Caco-2 (cell line): ENCODE measurements at regions not wholly inside any gene's neighbourhood (a gene's known extent, or its start where the extent isn't known, plus 50 kb on each side); places are given as distances from the start of the nearest gene placed in this dataset.

Experiments used
- BruUV-seq: library from RNA; stranded (reverse); fragments of 400-500 nt; replicated peaks from 2 replicates; lab custom pipeline; 2021; lab: Mats Ljungman, UMichigan
- CTCF ChIA-PET: fragments of 300-600 bp; sonication (Branson Sonifier 250); formaldehyde crosslinking; loops from one replicate; lab custom pipeline; 2022; ENCODE audit warnings: antibody characterized with exemption; lab: Charles Lee
- POLR2A ChIA-PET: fragments of 300-600 bp; sonication (Branson Sonifier 250); formaldehyde crosslinking; loops from one replicate; lab custom pipeline; 2022; ENCODE audit warnings: antibody characterized with exemption; lab: Charles Lee
- DNase-seq, 2 experiments: peaks; one replicate each; pipeline versions ENCODE4 v3.0.0 to v3.0.0-alpha.2; 2020 to 2022
- H3K27me3 ChIP-seq: replicated peaks from 2 replicates; pipeline ENCODE4 v1.6.0; 2011; ENCODE audit warnings: low read length; ENCODE audit not compliant: control insufficient read depth, insufficient read depth
- H3K36me3 ChIP-seq: 2 replicates; pipeline ENCODE4 v1.5.1; 2011; ENCODE audit warnings: low read length; ENCODE audit not compliant: control insufficient read depth, insufficient read depth
- H3K4me1 ChIP-seq: fragments of 250-450 bp; sonication (Bioruptor Pico); 2 replicates; pipeline ENCODE4 v1.5.1; 2020; ENCODE audit warnings: mild to moderate bottlenecking
- H3K4me3 ChIP-seq: 2 replicates; pipeline ENCODE4 v1.5.1; 2011; ENCODE audit warnings: low read depth, mild to moderate bottlenecking, control low read depth, low read length
- H3K9me3 ChIP-seq: fragments of 250-450 bp; sonication (Bioruptor Pico); 2 replicates; pipeline ENCODE4 v1.5.1; 2020; ENCODE audit warnings: mild to moderate bottlenecking, moderate library complexity
- H3K27ac Mint-ChIP-seq: one replicate; pipeline ENCODE4 v1.8.0; 2022; ENCODE audit warnings: mixed read lengths; ENCODE audit not compliant: unreplicated experiment
- H3K27me3 Mint-ChIP-seq: one replicate; pipeline ENCODE4 v1.8.0; 2022; ENCODE audit warnings: mixed read lengths; ENCODE audit not compliant: insufficient read depth, unreplicated experiment
- H3K36me3 Mint-ChIP-seq: one replicate; pipeline ENCODE4 v1.8.0; 2022; ENCODE audit warnings: mild to moderate bottlenecking, mixed read lengths; ENCODE audit not compliant: insufficient read depth, unreplicated experiment
- H3K4me1 Mint-ChIP-seq: one replicate; pipeline ENCODE4 v1.8.0; 2022; ENCODE audit warnings: low read depth, mixed read lengths; ENCODE audit not compliant: unreplicated experiment
- H3K4me3 Mint-ChIP-seq: one replicate; pipeline ENCODE4 v1.8.0; 2022; ENCODE audit warnings: mild to moderate bottlenecking, moderate library complexity, mixed read lengths; ENCODE audit not compliant: unreplicated experiment
- H3K9me3 Mint-ChIP-seq: one replicate; pipeline ENCODE4 v1.8.0; 2022; ENCODE audit warnings: mixed read lengths; ENCODE audit not compliant: unreplicated experiment
- CTCF ChIP-seq, 2 experiments: fragments of 200-600 bp in 1 of 2; IDR thresholded peaks; 1 replicate in 1 of 2; 2 replicates in 1 of 2; pipeline versions ENCODE4 v1.5.1 to v1.8.0; 2011 to 2022; ENCODE audit warnings: antibody characterized with exemption in 1 of 2, control low read depth in 1 of 2, inconsistent platforms in 1 of 2, low read depth in 1 of 2, low read length in 1 of 2, mild to moderate bottlenecking in 1 of 2, moderate library complexity in 1 of 2; ENCODE audit not compliant: insufficient read depth in 1 of 2, severe bottlenecking in 1 of 2, unreplicated experiment in 1 of 2
- intact Hi-C: fragments of 100-400 bp; cut with micrococcal nuclease; formaldehyde crosslinking; loops from one replicate; pipeline ENCODE4 v1.10.0; 2022; ENCODE audit not compliant: unreplicated experiment

GRCh38 chr1:213331631-213332175 is 280.7 kb downstream of the RPS6KC1 start:
- TF ChIP-seq CTCF (IDR thresholded peaks at IDR 0.05; ENCODE audit: insufficient read depth in 1 of 2, low read depth in 1 of 2, low read length in 1 of 2, severe bottlenecking in 1 of 2, unreplicated experiment in 1 of 2), result no peak
- intact Hi-C loops, result no loop called here
- no TSS peak for BruUV-seq
- CTCF ChIA-PET, result no interaction called here
- Histone ChIP-seq H3K27me3 (no peaks in the 10 kb centered on the region), H3K4me3 (no peak overlapping the region), H3K9me3 (no peaks in the 10 kb centered on the region), H3K4me1 (0 out of 2 replicates have a peak, but pooled peaks cover 3% of the 10 kb centered on the region), H3K36me3 (no peaks in the 10 kb centered on the region)
- Mint-ChIP-seq H3K27ac (no peak overlapping the region), H3K4me3 (no peak overlapping the region), H3K36me3 (no peaks in the 10 kb centered on the region), H3K27me3 (no peaks in the 10 kb centered on the region), H3K4me1 (peaks cover 10% of the 10 kb centered on the region), H3K9me3 (no peaks in the 10 kb centered on the region)
- no peak for DNase-seq
- POLR2A ChIA-PET, result no interaction called here

- H3K4me3 ChIP-seq, result no peak overlapping the region
- H3K4me1 ChIP-seq, result no peaks in the 10 kb centered on the region
- no peak overlapping the region for H3K4me3 Mint-ChIP-seq
- BruUV-seq, result no TSS peak
- no peaks in the 10 kb centered on the region for H3K36me3 ChIP-seq
- peaks cover 2% of the 10 kb centered on the region for H3K4me1 Mint-ChIP-seq
- ChIA-PET POLR2A (no interaction called here), CTCF (no interaction called here)
- H3K36me3 Mint-ChIP-seq, result no peaks in the 10 kb centered on the region
- no peak for DNase-seq
- H3K27me3 ChIP-seq, result no peaks in the 10 kb centered on the region
- TF ChIP-seq CTCF (IDR thresholded peaks at IDR 0.05; ENCODE audit: insufficient read depth in 1 of 2, low read depth in 1 of 2, low read length in 1 of 2, severe bottlenecking in 1 of 2, unreplicated experiment in 1 of 2), result no peak
- intact Hi-C loops, result no loop called here
- no peaks in the 10 kb centered on the region for H3K9me3 ChIP-seq
- no peaks in the 10 kb centered on the region for H3K9me3 Mint-ChIP-seq
- H3K27ac Mint-ChIP-seq, result no peak overlapping the region
- no peaks in the 10 kb centered on the region for H3K27me3 Mint-ChIP-seq
Measured at GRCh38 chr1:213332491-213332890, 281.4 kb downstream of the RPS6KC1 start.

GRCh38 chr1:213333121-213333520 is 282.1 kb downstream of the RPS6KC1 start:
- Mint-ChIP-seq H3K4me1 (no peaks in the 10 kb centered on the region), H3K4me3 (no peak overlapping the region), H3K9me3 (no peaks in the 10 kb centered on the region), H3K27ac (no peak overlapping the region), H3K36me3 (no peaks in the 10 kb centered on the region), H3K27me3 (no peaks in the 10 kb centered on the region)
- H3K4me3 ChIP-seq, result no peak overlapping the region
- POLR2A ChIA-PET, result no interaction called here
- TF ChIP-seq CTCF (IDR thresholded peaks at IDR 0.05; ENCODE audit: insufficient read depth in 1 of 2, low read depth in 1 of 2, low read length in 1 of 2, severe bottlenecking in 1 of 2, unreplicated experiment in 1 of 2), result no peak
- CTCF ChIA-PET, result no interaction called here
- no peaks in the 10 kb centered on the region for H3K9me3 ChIP-seq
- intact Hi-C loops, result no loop called here
- no peaks in the 10 kb centered on the region for H3K4me1 ChIP-seq
- H3K36me3 ChIP-seq, result no peaks in the 10 kb centered on the region
- H3K27me3 ChIP-seq, result no peaks in the 10 kb centered on the region
- no peak for DNase-seq
- BruUV-seq, result no TSS peak
